ENCODE measurements at regions not wholly inside any gene's neighbourhood (a gene's known extent, or its start where the extent isn't known, plus 50 kb on each side); places are given as distances from the start of the nearest gene placed in this dataset.

GRCh38 chr3:103690536-103690935 lies 1255.7 kb downstream of the ZPLD1 start:
- peaks cover 14% of the 10 kb centered on the region for H3K9me3 Mint-ChIP-seq (ENCODE audit: low read depth)
- no peak overlapping the region for H3K4me3 Mint-ChIP-seq (ENCODE audit: unreplicated experiment)
- H3K27me3 Mint-ChIP-seq (ENCODE audit: low read depth) = peaks cover 3% of the 10 kb centered on the region
- no peaks in the 10 kb centered on the region for H3K4me1 Mint-ChIP-seq (ENCODE audit: low read depth)
- DNase-seq (ENCODE audit: low spot score) = no peak
- H3K36me3 Mint-ChIP-seq (ENCODE audit: low read depth) = no peaks in the 10 kb centered on the region
- no peak overlapping the region for H3K27ac Mint-ChIP-seq (ENCODE audit: unreplicated experiment)
- TF ChIP-seq CTCF (IDR thresholded peaks at IDR 0.05) = no peak

GRCh38 chr3:103693831-103694230 lies 1259.0 kb downstream of the ZPLD1 start:
- no peak for TF ChIP-seq CTCF (IDR thresholded peaks at IDR 0.05)
- Mint-ChIP-seq H3K4me1 (ENCODE audit: low read depth) (no peaks in the 10 kb centered on the region), H3K9me3 (ENCODE audit: low read depth) (peaks cover 14% of the 10 kb centered on the region), H3K27me3 (ENCODE audit: low read depth) (peaks cover 8% of the 10 kb centered on the region), H3K27ac (ENCODE audit: unreplicated experiment) (no peak overlapping the region), H3K4me3 (ENCODE audit: unreplicated experiment) (no peak overlapping the region), H3K36me3 (ENCODE audit: low read depth) (no peaks in the 10 kb centered on the region)
- DNase-seq (ENCODE audit: low spot score) = no peak

GRCh38 chr3:103698646-103699045 lies 1263.8 kb downstream of the ZPLD1 start:
- Mint-ChIP-seq H3K27me3 (ENCODE audit: low read depth) (peaks cover 9% of the 10 kb centered on the region), H3K9me3 (ENCODE audit: low read depth) (no peaks in the 10 kb centered on the region), H3K36me3 (ENCODE audit: low read depth) (no peaks in the 10 kb centered on the region), H3K27ac (ENCODE audit: unreplicated experiment) (no peak overlapping the region), H3K4me1 (ENCODE audit: low read depth) (no peaks in the 10 kb centered on the region), H3K4me3 (ENCODE audit: unreplicated experiment) (no peak overlapping the region)
- TF ChIP-seq CTCF (IDR thresholded peaks at IDR 0.05) = no peak
- DNase-seq (ENCODE audit: low spot score) = no peak

GRCh38 chr3:103699228-103699627 lies 1264.4 kb downstream of the ZPLD1 start:
- H3K27me3 Mint-ChIP-seq (ENCODE audit: low read depth) = peaks cover 11% of the 10 kb centered on the region
- no peaks in the 10 kb centered on the region for H3K4me1 Mint-ChIP-seq (ENCODE audit: low read depth)
- TF ChIP-seq CTCF (IDR thresholded peaks at IDR 0.05) = no peak
- no peak overlapping the region for H3K27ac Mint-ChIP-seq (ENCODE audit: unreplicated experiment)
- no peaks in the 10 kb centered on the region for H3K9me3 Mint-ChIP-seq (ENCODE audit: low read depth)
- DNase-seq (ENCODE audit: low spot score) = no peak
- H3K36me3 Mint-ChIP-seq (ENCODE audit: low read depth) = no peaks in the 10 kb centered on the region
- H3K4me3 Mint-ChIP-seq (ENCODE audit: unreplicated experiment) = no peak overlapping the region

- peaks cover 6% of the 10 kb centered on the region for H3K27me3 Mint-ChIP-seq (ENCODE audit: low read depth)
- no peaks in the 10 kb centered on the region for H3K4me1 Mint-ChIP-seq (ENCODE audit: low read depth)
- H3K27ac Mint-ChIP-seq (ENCODE audit: unreplicated experiment) = no peak overlapping the region
- H3K4me3 Mint-ChIP-seq (ENCODE audit: unreplicated experiment) = no peak overlapping the region
- DNase-seq (ENCODE audit: low spot score) = no peak
- no peaks in the 10 kb centered on the region for H3K9me3 Mint-ChIP-seq (ENCODE audit: low read depth)
- TF ChIP-seq CTCF (IDR thresholded peaks at IDR 0.05) = no peak
- H3K36me3 Mint-ChIP-seq (ENCODE audit: low read depth) = no peaks in the 10 kb centered on the region
These were observed 1270.8 kb downstream of the ZPLD1 start for GRCh38 chr3:103705641-103706040.
